Hepatic stellate cell (primary cell): ENCODE measurements at regions not wholly inside any gene's neighbourhood (a gene's known extent, or its start where the extent isn't known, plus 50 kb on each side); places are given as distances from the start of the nearest gene placed in this dataset.
"Not testable (repeated sequence)": the region's sequence is repeated elsewhere in the genome, so short reads cannot be mapped to it uniquely, and the experiment has no call there.

Experiments used
- DNase-seq: peaks from one replicate; pipeline ENCODE4 v3.0.0; 2011; ENCODE audit warnings: low spot score

GRCh38 chr3:118772036-118772435 is 262.6 kb downstream of the IGSF11 start:
- DNase-seq: no peak

- no peak for DNase-seq
Measured at GRCh38 chr3:118772547-118773011, 262.1 kb downstream of the IGSF11 start.

- no peak for DNase-seq
Measured at GRCh38 chr3:118775021-118775420, 259.6 kb downstream of the IGSF11 start.

- DNase-seq: no peak
Measured at GRCh38 chr3:118778201-118778600, 256.4 kb downstream of the IGSF11 start.

GRCh38 chr3:118781232-118781631 is 253.4 kb downstream of the IGSF11 start:
- no peak for DNase-seq

GRCh38 chr3:118781839-118782238 is 252.8 kb downstream of the IGSF11 start:
- DNase-seq: no peak

DNA sequence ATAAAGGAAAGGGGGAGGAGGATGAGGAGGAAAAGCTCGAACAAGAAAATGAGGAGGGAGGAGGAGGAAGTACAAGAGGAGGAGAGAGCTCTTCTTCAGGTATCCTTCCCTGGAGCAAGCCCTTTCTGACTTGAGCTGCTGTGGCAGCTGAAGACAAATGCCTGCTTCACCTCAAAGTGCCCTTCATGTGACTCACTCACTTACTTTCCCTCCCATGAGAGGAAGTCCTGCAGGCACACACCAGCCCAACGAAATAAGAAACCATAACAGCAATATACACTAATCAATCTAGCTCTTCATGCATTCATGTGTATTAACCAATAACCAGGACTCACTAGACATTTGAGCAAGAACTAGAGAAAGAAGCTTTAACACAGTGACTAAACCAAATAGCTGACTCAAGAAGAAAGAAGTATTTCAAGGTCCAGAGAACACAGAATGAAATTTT is 251.9 kb downstream of the IGSF11 start:
- no peak for DNase-seq

- no peak for DNase-seq
Measured at GRCh38 chr3:118785415-118785814, 249.2 kb downstream of the IGSF11 start.

GRCh38 chr3:118791246-118791645 is 243.4 kb downstream of the IGSF11 start:
- no peak for DNase-seq

- no peak for DNase-seq
Measured at GRCh38 chr3:118792191-118792590, 242.5 kb downstream of the IGSF11 start.

DNA sequence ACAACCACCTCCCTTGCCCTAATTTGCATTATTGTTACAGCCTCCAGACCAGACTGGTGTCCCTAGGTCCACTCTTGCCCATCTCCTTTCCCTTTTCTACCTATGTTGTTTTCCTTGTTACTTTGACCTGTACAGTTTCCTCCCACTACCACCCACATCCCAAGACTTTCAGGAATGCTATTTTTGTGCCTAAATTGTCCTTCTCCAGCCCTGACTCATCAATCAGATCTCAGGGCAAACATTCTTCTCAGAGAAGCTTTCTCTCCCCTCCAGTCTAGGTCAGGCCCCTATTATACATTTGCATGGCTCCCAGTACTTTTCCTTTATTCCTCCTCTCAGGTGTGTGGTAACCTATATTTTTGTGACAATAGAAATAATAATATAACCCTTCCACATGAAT is 241.5 kb downstream of the IGSF11 start:
- no peak for DNase-seq

GRCh38 chr3:118799303-118799702 is 235.3 kb downstream of the IGSF11 start:
- DNase-seq: no peak

DNA sequence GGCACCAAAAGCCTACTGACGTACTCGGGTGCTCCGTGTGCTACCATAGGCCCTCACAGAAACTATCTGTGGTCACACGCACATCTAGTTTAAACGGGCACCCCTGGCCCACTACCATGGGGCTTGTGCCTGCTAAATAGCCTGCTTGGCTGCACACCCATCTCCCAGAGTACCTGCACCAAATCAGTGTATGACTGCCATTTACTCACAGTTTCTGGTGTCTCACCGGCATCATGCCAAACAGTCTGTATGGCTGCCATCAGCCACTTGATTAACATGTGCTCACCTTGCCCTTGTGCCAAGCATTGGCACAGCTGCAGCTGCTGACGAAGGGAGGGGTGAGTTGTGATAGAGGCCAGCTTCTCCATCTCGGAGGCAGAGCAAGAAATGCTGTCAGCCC is 232.7 kb downstream of the IGSF11 start:
- DNase-seq: no peak

DNA sequence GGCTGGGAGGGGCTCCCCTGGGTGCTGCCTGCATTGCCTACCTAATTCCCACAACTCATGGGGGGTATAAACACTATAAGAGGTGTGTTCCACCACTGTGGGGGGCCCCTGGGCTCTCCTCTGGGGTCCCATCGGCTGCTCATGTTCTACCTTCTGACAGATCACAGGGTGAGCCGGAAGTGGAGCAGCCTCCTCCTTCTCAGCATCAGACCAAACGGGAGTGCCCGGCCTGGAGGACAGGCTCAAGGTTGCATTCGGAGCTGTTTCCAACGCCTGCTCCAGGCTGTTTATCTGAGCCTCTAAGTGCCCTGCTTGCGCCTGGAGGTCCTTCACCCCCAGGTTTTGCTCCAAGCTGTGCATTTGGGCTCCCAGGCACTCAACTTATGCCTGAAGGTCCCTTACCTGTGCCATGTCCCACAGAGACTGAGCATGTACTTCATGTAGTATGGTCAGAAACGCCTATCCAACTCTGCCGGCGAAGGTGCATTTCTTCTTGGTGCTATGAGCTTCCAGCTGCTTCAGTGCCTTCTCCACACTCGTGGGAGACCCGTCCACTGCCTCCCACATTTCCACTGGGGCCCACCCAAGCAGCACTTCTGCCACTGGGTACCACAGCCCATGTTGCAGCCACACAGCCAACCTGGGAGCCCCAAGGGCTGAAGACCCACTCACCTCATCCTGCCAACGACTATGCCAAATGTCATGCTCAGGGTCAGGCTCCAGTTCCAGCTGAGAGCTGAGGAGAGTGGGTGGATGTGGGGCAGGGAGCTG is 232.1 kb downstream of the IGSF11 start:
- DNase-seq: no peak

GRCh38 chr3:118803096-118803476 is 231.6 kb downstream of the IGSF11 start:
- DNase-seq: no peak

DNA sequence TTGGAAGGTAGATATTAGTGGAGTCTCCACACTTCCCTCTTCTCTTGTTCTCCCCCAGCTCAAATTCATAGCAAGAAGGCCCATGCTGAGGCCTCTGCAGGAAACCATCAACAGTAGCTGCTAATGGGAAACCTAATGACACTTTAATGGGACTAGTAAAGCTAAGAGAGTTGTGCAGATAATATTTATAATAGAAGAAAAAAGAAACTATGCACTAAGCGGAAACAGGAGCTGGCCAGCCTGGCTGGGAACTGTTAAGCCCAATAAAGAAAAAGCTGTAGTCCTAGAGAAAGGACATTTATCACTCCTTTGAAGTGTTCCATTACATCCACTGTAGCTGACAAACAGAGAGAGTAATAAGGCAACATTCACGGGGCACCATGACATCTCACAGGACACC is 229.6 kb downstream of the IGSF11 start:
- no peak for DNase-seq

- DNase-seq: no peak
Measured at GRCh38 chr3:118806423-118806822, 228.2 kb downstream of the IGSF11 start.

- DNase-seq: not testable (repeated sequence)
Measured at GRCh38 chr3:118807349-118807748, 227.3 kb downstream of the IGSF11 start.

DNA sequence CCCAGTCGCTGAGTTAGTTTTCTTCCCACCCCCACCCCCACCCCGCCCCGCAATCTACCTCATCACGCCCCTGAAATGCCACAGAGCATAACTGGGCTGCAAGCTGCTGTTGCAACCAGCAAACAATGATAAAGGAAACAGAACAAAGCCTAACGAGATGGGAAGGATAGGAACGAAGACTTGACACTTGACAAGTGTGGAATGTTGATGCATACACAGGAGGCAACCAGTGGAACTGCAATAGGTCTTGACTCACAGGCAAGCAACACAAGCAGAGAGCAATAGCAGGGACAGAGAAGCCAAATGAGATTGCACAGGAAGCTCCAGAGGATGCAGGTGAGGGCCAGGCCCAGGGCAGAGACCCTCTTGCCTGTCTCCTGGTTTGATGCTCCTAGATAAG is 225.9 kb downstream of the IGSF11 start:
- no peak for DNase-seq

- DNase-seq: no peak
Measured at GRCh38 chr3:118809696-118810498, 224.7 kb downstream of the IGSF11 start.

DNA sequence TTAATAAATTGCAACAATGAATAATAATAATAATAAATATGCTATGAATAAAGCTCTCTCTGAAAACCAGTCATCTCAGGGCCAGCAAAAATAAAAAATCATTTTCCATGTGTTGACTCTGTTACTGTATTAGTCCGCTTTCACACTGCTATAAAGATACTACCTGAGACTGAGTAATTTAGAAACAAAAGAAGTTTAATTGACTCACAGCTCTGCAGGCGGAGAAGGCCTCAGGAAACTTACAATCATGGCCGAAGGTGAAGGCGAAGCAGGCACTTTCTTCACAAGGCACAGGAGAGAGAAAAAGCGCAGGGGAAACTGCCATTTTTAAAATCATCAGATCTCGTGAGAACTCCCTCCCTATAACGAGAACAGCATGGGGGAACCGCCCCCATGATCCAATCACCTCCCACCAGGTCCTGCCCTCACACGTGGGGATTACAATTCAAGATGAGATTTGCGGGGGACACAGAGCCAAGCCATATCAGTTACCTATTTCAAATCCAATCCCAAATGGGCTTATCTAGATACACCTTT is 224.1 kb downstream of the IGSF11 start:
- no peak for DNase-seq

- no peak for DNase-seq
Measured at GRCh38 chr3:118811236-118811732, 223.4 kb downstream of the IGSF11 start.

GRCh38 chr3:118813472-118813871 is 221.2 kb downstream of the IGSF11 start:
- DNase-seq: no peak
